ENCODE measurements at regions not wholly inside any gene's neighbourhood (a gene's known extent, or its start where the extent isn't known, plus 50 kb on each side); places are given as distances from the start of the nearest gene placed in this dataset.
A peak's percentile ranks its signal among the peaks of the same experiment; 100 is the strongest.
"Not testable (repeated sequence)": the region's sequence is repeated elsewhere in the genome, so short reads cannot be mapped to it uniquely, and the experiment has no call there.

DNA sequence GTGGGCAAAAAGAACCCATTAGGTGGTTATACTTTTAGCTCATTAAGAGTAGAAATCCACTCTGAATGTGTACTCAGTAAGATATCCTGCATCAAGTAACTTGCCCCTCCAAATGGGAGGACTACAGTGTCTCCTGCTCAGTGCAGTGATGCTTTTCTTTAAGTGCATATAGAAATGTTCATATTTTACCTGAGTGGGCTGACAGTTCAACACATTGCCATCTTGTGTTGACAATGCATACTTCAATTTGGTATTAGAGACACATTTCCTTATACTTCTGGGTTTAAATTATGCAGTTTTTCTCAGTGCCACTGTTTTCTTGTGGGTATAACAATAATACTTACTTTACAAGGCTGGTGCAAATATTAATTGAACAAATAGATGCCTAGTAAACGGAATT lies 318.6 kb upstream of the TMPRSS15 start:
- no peak for DNase-seq

DNA sequence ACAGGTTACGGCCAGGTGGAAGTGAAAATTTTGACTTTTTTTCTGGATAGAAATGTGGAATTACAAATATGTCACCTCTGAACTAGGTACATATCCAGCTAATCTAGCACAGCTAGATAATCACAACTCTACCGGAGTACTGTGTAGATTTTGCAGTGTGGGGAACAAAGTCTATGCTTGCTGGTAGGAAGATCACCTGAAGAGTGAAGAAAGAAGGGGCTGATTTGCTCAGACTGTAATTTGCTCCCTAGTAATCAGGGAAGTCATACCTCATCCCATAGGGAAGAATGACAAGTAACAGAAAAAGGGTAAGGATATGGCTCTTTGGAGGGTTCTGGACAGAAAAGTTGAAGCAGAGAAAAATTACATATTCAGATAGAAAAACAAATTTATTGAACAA lies 319.6 kb upstream of the TMPRSS15 start:
- DNase-seq, result no peak

DNA sequence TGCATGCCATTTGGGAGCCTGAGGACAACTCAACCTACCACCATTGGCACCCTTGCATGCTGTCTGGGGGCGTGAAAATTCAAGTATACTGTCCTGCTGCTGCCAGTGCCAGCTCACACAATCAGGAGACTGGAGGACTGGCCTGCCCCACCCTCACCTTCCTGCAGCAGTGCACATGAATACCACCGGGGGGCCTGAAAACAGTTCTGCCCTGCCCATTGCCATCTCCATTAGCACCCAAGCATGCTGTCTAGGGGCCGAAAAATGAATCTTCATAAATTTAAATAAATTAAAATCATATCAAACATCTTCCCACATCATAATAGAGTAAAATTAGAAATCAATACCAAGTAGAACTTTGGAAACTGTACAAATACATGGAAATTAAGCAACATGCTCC lies 322.1 kb upstream of the TMPRSS15 start:
- DNase-seq, result no peak

DNA sequence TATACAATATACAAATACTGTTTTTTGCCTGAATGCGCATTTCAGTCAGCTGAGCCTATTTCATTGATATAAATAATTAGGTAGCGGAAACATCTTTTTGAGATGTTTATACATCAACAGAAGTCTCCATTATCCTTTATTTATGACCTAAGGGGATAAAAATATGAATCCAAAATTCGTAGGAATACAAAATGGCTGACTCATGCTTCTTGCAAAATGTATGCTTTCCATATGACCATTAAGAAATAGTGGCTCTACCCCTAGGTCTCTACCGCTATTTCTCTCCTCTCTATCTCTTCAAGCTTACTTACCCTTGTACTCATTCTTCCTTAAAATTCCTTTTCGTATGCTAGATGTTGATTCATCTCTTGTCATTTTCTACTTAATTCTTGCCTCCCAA lies 338.4 kb upstream of the TMPRSS15 start:
- DNase-seq, result no peak

DNA sequence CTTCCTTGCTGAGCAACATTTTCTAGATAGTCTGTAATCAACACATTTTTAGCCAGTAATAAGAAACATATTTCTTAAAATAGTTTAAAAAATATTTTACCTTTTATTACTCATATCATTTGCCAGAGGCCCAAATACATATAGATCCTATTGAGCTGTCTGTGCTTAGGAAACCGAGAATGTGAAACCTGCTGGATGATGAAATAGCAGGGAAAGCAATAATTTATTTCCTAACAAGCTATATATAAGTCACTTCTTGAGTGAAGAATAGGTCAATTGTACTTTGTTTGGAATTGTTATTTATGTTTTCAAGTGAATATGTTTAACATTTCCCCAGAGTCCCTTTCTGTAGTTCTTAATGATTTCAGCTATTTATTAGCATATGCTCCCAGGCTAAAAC lies 339.9 kb upstream of the TMPRSS15 start:
- DNase-seq, result no peak

DNA sequence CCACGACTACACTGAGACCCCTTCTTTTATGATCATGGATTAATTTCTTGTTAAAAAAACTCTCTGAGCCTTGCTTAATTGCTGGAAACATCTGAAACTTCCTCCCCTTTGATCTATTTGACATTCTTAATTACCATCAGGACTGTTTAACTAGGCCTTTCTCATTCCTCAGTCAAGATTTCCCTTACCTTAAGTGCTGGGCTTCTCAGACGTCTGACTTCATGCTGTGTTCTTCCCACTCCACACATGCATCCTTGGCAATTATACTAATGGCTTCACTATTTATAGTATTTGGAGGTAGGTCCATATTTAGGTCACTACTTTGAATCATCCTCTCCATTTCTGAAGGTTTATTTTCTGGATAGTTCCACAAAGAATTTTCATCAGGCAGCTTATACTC lies 341.3 kb upstream of the TMPRSS15 start:
- no peak for DNase-seq

DNA sequence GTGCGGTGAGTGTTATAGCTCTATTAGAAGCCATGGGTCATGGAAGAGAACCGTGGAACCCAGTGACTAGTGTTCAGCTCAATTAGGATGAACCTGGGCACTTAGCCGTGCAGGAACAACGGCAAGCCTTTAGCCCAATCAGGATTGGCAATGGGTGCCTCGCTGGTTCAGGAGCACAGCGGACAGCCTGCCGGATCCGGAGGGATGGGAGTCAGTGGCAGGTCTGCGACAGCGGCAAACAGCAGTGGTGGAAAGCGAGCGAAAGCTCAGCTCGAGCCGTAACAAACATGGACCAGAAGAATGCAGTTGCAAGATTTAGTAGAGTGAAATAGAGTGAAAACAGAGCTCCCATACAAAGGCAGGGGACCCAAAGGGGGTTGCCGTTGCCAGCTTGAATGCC lies 349.3 kb upstream of the TMPRSS15 start:
- DNase-seq, result not testable (repeated sequence)

DNA sequence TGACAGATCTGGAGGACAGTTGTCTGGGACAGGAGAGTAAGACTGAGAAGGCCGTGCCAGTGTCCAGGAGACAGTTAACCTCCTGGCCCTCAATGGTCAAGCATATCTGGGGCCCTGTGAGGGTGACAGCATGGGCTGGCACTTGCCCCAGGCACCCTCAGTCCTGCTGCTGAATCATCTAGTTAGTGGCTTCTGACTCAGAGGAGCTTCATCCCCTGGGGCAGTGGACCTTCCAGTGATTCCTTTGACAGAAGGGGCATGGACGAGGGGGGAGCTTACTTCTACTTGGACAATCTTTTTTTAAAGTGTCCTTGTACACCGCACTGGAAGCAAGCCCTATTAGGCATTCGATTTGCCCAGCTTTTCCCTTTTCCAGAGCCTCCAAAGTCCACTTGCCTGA lies 352.7 kb upstream of the TMPRSS15 start:
- not testable (repeated sequence) for DNase-seq

DNA sequence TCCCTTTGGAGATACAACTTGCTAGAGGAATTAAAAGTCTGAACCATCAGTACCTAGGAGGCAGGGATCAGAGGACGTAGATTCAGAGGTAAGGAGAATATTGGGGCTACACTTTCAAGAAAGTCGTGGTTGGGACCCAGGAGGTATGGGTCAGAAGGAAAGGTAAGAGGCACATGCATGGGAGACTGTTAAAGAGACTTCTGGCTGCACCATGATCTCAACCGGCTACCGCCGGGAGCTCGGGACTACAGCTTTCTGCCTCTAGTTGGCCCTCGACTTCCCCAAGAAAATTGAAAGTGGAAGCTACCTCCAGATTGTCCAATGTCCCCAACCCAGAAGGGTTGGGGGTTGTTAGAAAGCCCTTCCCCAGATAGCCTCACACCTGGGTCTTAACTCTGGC lies 355.7 kb upstream of the TMPRSS15 start:
- no peak for DNase-seq

DNA sequence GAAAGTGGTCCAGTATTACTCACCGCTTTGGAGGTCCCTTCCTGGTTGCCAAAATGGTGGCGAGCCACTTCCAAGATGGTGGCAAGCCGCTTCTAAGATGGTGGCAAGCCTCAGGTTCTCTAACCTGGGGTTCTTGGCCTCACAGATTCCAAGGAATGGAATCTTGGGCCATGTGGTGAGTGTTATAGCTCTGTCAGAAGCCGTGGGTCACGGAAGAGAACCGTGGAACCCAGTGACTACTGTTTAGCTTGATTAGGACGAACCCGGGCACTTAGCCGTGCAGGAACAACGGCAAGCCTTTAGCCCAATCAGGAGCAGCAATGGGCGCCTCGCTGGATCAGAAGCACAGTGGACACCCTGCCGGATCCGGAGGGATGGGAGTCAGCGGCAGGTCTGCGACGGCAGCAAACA lies 356.2 kb upstream of the TMPRSS15 start:
- no peak for DNase-seq

DNA sequence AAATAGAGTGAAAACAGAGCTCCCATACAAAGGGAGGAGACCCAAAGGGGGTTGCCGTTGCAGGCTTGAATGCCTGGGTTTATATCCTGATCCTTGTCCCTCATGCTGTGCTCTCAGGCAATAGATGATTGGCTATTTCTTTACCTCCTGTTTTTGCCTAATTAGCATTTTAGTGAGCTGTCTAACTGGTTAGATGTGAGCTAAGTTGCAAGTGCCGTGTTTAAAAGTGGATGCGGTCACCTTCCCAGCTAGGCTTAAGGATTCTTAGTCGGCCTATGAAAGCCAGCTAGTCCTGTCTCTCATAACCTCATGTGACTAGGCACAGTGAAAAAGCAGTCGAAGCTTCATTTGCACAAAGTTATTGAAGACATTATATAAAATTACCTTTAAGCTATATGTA lies 356.7 kb upstream of the TMPRSS15 start:
- DNase-seq, result no peak

DNA sequence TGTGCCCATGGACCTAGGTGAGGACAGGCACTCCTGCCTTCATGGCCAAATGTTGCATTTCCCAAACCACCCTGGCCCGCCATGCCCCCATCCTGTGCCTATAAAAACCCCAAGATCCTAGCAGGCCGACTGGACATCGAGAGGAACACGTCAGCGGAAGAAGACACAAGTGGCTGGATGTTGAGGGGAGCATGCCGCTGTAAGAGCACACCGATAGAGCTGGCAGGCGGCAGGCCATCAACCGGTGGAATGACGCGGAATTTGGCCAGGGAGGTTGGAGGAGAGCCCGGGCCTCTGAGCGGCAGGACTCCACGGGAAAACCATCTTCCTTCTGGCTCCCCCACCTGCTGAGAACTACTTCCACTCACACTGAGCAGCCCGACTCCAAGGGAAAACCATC lies 361.1 kb upstream of the TMPRSS15 start:
- no peak for DNase-seq

DNA sequence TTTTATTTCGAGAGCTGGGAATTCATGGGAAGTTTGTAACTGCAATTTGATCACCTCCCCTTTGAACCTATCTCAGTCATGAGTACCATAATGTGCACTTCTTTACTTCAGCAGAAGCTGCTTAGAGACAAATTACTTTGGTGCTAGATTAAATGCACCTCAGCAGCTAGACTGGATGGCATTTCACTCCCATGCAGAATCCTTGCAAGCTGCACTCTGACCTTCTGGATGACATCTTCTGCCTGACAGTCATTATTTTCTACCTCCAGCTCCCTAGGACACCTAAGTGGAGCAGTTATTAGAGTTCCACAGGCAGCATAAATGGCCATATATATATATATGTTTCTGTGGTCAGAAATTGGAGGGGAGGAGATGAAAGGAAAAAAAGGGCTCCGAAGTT lies 366.0 kb upstream of the TMPRSS15 start:
- DNase-seq, result no peak

DNA sequence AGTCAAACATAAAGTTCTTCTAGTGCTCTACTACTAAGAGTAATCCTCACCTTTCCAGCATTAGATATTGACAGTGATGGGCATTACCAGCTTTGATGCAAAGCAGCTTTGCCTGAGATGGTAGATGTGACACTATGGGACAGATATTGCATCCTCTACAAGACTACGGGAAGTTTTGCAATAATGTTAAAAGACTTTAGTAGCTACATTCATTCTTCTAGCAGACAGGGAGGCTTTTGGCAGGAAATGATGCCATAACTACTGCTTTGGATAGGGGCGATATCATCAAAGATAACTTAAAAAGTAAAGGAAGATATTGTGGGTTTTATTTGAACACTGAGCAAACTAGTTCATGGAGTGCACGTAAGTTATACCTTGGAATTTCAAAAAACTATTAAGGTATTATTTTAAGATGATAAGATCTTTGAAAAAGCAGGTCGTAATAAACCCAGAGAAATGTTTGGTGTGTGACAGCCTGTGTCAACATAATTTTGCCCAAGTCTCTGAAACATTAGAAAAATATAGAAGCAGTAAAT lies 368.3 kb upstream of the TMPRSS15 start:
- DNase-seq, result no peak

DNA sequence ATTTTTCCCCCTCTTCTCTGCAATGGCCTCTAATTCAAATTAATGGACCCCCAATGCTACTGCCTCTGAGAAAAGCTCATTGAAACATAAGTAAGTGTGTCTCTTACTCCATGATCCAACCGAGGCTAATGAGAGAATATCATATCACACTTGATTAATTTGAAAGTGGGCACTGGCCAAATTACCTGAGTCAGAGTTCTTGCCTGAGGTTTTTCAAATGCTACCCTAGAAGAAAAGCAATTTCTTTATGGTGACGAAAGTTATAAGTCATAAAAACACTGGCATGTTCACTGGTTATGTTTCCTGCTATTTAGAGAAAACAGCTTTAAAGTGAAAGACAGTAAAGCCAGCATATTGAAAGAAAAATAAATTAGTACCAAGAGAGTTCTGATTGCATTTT lies 368.8 kb upstream of the TMPRSS15 start:
- no peak for DNase-seq

DNA sequence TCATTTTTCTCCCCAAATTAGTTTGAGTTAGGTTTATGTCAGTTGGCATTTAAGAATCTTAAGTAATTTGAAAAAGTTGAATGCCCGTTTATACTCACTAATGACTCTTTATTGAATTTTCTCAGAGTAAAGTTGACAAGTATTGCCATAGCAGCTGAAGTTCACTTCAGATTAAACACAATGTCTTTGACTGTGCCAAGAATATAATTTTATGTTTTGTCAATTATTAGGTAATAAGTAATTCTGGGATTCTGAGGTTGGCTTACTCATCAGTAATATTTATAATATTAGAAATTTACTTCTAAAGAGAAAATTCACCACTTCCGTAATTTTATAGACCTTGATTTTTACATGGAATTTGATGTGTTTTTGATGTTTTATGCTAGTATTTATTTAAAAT lies 369.3 kb upstream of the TMPRSS15 start:
- no peak for DNase-seq

DNA sequence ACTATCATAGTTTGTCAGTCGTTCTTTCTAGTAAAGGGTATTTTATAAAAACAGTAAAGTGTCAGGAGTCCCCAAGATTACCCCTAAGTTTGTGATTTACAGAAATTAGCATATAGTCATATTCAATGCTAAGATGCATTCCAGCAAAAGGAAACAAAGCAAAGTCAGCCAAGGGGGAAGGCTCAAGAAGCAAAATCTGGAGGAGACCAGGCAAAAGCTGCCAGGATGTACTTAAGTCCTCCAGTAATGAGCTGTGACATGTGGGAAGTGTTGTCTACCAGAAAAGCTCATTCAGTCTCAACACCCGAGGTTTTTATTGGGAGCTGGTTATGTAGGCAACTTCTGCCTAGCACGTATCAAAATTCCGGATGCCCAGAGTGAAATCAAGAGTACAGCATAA lies 373.4 kb upstream of the TMPRSS15 start:
- DNase-seq, result no peak

DNA sequence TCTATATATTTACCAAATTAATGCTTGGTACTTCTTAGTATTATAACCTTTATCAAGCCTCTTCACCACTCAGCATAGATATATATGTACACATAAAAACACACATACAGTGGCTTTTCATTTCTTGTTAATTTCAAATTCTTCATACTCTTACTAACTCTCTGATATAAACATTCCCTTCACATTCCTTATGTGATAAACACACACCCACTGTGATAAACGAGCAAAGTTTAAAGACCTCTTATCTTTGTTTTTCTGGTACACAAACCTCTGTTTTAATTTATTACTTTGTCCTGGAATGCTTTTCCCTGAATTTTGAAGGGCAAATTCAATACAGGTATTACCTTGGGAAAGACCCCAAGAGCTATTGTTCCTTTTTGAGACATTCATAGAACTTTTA lies 379.1 kb upstream of the TMPRSS15 start:
- no peak for DNase-seq

DNA sequence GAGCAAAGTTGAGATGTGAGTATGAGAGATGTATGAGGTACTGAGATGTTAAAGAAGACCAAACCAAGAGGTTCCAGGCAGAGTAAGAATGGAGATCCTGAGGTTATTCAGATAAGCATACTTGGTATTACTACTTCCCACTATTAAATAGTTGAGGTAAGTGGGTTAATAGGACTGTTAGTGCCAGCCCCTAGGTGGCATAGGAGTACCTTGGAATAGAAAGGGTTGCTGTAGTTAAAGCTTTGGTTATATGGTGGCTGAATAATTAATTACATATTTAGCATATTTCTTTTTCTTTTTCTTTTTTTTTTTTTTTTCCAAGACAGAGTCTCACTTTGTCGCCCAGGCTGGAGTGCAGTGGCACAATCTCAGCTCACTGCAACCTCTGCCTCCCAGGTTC lies 397.9 kb upstream of the TMPRSS15 start:
- DNase-seq, result no peak

DNA sequence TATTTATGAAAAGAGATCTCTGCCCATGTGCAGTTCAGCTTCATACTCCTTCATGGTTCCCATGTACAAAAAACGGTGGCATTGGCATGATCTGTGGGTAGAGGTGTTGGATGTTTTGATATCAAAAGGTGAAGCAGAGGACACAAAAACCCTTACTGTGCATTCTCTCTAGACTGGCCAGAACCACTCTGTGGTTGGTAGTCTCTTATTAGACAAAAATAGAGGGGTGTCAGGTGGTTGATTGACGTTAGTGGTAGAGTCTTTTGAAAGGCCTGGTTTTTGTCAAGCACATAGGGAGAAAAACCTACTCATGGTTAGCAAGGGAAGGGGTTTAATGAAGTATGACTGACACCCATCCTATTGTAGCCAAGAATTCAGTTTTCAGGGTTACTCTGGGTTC lies 400.0 kb upstream of the TMPRSS15 start:
- DNase-seq, result no peak

DNA sequence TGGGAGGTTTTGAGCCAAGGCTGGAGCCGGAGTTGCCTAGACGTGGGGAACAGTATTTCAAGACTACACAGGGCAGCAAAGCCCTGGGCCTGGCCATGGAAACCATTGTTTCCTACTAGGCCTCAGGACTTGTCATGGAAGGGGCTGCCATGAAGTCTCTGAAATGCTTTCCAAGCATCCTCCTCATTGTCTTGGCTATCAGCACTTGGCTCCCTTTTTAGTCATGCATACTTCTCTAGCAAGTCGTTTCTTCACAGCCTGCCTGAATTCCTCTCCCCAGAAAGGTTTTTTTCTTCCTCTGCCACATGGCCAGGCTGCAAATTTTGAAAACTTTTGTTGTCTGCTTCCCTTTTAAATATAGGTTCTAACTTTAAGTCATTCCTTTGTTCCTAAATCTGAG lies 406.6 kb upstream of the TMPRSS15 start:
- DNase-seq, result no peak

DNA sequence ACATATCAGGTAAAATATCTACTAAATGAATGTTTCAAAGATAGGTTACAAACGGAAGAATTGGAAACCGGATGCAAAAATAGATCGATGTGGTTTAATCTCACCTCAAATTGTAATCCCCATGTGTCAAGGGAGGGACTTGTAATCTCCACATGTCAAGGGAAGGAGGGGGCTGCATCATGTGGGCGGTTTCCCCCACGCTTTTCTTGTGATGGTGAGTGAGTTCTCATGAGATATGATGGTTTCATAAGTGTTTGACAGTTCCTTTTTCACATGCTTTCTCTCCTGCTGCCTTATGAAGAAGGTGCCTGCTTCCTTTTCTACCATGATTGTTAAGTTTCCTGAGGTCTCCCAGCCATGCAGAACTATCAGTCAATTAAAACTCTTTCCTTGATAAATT lies 408.7 kb upstream of the TMPRSS15 start:
- DNase-seq, result no peak

DNA sequence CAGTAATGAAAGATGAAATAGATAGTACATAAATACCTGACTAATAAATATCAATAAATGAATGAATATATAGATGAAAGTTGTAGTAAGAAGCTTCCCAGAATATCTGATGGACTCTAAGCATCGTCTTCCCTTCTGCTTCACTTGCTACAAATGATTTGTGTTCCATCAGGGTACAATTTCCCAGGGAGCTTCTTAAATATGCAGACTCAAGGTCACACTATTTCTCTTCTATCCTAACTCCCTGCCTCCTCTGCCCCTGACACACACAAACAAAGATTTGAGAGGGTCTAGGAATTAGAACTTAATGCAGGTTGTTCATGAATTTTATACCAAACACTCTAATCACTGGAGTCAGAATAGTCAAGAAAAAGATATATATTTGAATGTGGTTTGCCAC lies 415.9 kb upstream of the TMPRSS15 start:
- DNase-seq, result no peak

DNA sequence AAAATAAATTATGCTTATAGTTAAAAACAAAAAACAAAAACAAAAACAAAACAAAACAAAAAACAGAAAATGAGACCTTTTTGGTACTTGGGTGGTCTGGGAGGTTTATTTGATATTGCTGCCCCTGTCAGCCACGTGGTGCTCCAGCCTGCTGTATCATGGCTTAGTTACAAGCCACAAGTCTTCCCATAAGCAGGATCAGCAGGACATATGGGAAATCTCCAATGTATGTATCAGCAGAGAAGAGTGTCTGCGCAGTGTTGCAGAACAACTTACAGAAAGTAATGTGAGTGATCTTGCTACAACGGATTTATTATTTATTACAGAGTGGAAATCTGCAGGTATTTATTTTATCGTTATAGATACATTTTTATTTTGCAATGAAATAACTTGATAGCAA lies 423.0 kb upstream of the TMPRSS15 start:
- no peak for DNase-seq

DNA sequence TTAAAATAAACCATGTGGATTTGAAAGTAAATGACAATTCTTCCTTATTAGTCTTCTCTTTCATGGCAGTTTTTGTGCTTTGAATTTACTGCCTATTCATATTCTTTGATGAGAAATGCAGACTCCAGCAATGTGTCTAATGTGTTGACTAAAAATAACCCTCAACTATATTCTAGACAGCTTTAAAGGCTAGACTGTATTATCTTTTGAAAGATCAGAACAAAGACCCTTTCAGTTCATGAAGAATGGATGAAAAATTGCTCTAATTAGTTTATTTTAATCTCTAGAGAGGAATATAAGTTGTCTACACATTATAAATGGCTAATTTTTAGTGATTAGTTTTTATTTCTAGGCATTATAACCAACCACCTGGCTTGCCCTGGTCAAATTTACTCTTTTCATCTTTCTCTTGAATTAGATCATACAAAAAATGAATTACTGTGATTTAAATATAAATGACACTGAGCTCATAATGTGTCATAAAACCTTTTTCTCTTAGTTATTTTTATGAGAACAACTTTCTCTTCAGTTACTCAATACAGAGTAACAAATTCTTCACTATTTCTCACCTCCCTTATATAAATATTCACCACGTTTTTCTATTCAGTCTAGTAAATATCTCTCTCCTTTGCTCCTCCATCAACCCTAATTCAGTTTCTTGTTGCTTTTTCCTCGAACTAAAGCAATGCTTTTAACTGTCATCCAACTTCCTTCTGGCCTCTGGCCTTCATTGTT lies 428.5 kb upstream of the TMPRSS15 start:
- DNase-seq, result peak; percentile 18

Measured in NCI-H1436 treated with DMSO at 0.1 percent for 48 hours (cell line).